DND-41 (cell line): ENCODE measurements at regions not wholly inside any gene's neighbourhood (a gene's known extent, or its start where the extent isn't known, plus 50 kb on each side); places are given as distances from the start of the nearest gene placed in this dataset.

ENCODE experiments used
- ATAC-seq: fragments of 200-7000 bp; cut with Tn5 transposase; 3 replicates; pipeline ENCODE4 v1.9.1; 2021; ENCODE audit warnings: low read depth; ENCODE audit not compliant: insufficient read depth
- DNase-seq: peaks from one replicate; pipeline ENCODE4 v3.0.0-alpha.2; 2020
- H2AFZ ChIP-seq: 2 replicates; pipeline ENCODE4 v1.6.0; 2012; ENCODE audit warnings: low read depth, low read length
- H3K27ac ChIP-seq: 2 replicates; pipeline ENCODE4 v1.5.1; 2012; ENCODE audit warnings: low read length, inconsistent platforms
- H3K27me3 ChIP-seq: fragments of 200-600 bp; sonication (generic); 2 replicates; pipeline ENCODE4 v1.6.0; 2012; ENCODE audit warnings: low read length, mild to moderate bottlenecking, inconsistent platforms; ENCODE audit not compliant: insufficient read depth, poor library complexity
- H3K36me3 ChIP-seq: 2 replicates; pipeline ENCODE4 v1.5.1; 2012; ENCODE audit warnings: low read length, inconsistent platforms; ENCODE audit not compliant: insufficient read depth
- H3K4me1 ChIP-seq: 2 replicates; pipeline ENCODE4 v1.5.1; 2012; ENCODE audit warnings: mild to moderate bottlenecking, low read length; ENCODE audit not compliant: insufficient read depth
- H3K4me2 ChIP-seq: 2 replicates; pipeline ENCODE4 v1.6.0; 2012; ENCODE audit warnings: mild to moderate bottlenecking, moderate library complexity, low read length, inconsistent platforms; ENCODE audit not compliant: insufficient read depth
- H3K4me3 ChIP-seq, 2 experiments: fragments of 200-600 bp in 1 of 2; shearing (Covaris generic) in 1 of 2; 2 replicates each; pipeline ENCODE4 v1.5.1; 2012 to 2016; ENCODE audit warnings: inconsistent platforms in 2 of 2, low read length in 2 of 2, mild to moderate bottlenecking in 2 of 2, low read depth in 1 of 2, moderate library complexity in 1 of 2
- H3K79me2 ChIP-seq: 2 replicates; pipeline ENCODE4 v1.6.0; 2012; ENCODE audit warnings: low read length, inconsistent platforms; ENCODE audit not compliant: insufficient read depth
- H3K9ac ChIP-seq: 2 replicates; pipeline ENCODE4 v1.6.0; 2012; ENCODE audit warnings: low read depth, mild to moderate bottlenecking, inconsistent platforms, low read length, moderate library complexity
- H3K9me3 ChIP-seq: 2 replicates; pipeline ENCODE4 v1.5.1; 2012; ENCODE audit warnings: low read length, moderate library complexity, mild to moderate bottlenecking, inconsistent platforms; ENCODE audit not compliant: insufficient read depth, severe bottlenecking
- H4K20me1 ChIP-seq: 2 replicates; pipeline ENCODE4 v1.6.0; 2012; ENCODE audit warnings: low read length; ENCODE audit not compliant: insufficient read depth
- EZH2 ChIP-seq: IDR thresholded peaks from 3 replicates; pipeline ENCODE4 v1.6.1; 2012; ENCODE audit warnings: borderline replicate concordance, low read depth, mild to moderate bottlenecking, moderate library complexity, low read length, inconsistent platforms; ENCODE audit not compliant: severe bottlenecking
- TF ChIP-seq, protein P1 (sequence below): IDR thresholded peaks from 2 replicates; pipeline ENCODE4 v1.5.1; 2012; ENCODE audit warnings: borderline replicate concordance, low read length, moderate library complexity, mild to moderate bottlenecking; ENCODE audit not compliant: poor library complexity, severe bottlenecking; ENCODE audit errors: extremely low read depth

GRCh38 chr5:164818445-164818844 lies 1313.0 kb downstream of the MAT2B start:
- Histone ChIP-seq H3K79me2 (no peaks in the 10 kb centered on the region), H3K9ac (no peak overlapping the region), H3K4me1 (no peaks in the 10 kb centered on the region), H3K27me3 (no peaks in the 10 kb centered on the region), H3K4me2 (no peak overlapping the region), H3K36me3 (no peaks in the 10 kb centered on the region), H3K9me3 (no peaks in the 10 kb centered on the region), H3K27ac (no peak overlapping the region), H4K20me1 (no peaks in the 10 kb centered on the region), H3K4me3 (no peak overlapping the region), H2AFZ (no peak overlapping the region)
- no peak for ATAC-seq
- DNase-seq = no peak
- TF ChIP-seq, protein P1, sequence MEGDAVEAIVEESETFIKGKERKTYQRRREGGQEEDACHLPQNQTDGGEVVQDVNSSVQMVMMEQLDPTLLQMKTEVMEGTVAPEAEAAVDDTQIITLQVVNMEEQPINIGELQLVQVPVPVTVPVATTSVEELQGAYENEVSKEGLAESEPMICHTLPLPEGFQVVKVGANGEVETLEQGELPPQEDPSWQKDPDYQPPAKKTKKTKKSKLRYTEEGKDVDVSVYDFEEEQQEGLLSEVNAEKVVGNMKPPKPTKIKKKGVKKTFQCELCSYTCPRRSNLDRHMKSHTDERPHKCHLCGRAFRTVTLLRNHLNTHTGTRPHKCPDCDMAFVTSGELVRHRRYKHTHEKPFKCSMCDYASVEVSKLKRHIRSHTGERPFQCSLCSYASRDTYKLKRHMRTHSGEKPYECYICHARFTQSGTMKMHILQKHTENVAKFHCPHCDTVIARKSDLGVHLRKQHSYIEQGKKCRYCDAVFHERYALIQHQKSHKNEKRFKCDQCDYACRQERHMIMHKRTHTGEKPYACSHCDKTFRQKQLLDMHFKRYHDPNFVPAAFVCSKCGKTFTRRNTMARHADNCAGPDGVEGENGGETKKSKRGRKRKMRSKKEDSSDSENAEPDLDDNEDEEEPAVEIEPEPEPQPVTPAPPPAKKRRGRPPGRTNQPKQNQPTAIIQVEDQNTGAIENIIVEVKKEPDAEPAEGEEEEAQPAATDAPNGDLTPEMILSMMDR = no peak
- TF ChIP-seq EZH2 = no peak

- H3K27me3 ChIP-seq = no peaks in the 10 kb centered on the region
- no peak overlapping the region for H3K9ac ChIP-seq
- no peaks in the 10 kb centered on the region for H3K9me3 ChIP-seq
- H3K4me1 ChIP-seq = no peaks in the 10 kb centered on the region
- H2AFZ ChIP-seq = no peak overlapping the region
- no peak overlapping the region for H3K27ac ChIP-seq
- DNase-seq = no peak
- H3K79me2 ChIP-seq = no peaks in the 10 kb centered on the region
- ATAC-seq = no peak
- H4K20me1 ChIP-seq = no peaks in the 10 kb centered on the region
- no peak overlapping the region for H3K4me3 ChIP-seq
- no peak overlapping the region for H3K4me2 ChIP-seq
- TF ChIP-seq, protein P1 = no peak
- no peak for TF ChIP-seq EZH2
- no peaks in the 10 kb centered on the region for H3K36me3 ChIP-seq
These were observed 1319.3 kb downstream of the MAT2B start for GRCh38 chr5:164824671-164825070.

GRCh38 chr5:164832516-164832915 lies 1327.1 kb downstream of the MAT2B start:
- Histone ChIP-seq H3K27me3 (no peaks in the 10 kb centered on the region), H3K4me2 (no peak overlapping the region), H3K9ac (no peak overlapping the region), H3K79me2 (no peaks in the 10 kb centered on the region), H3K4me1 (no peaks in the 10 kb centered on the region), H3K27ac (no peak overlapping the region), H3K36me3 (no peaks in the 10 kb centered on the region), H3K9me3 (no peaks in the 10 kb centered on the region), H3K4me3 (no peak overlapping the region), H2AFZ (no peak overlapping the region), H4K20me1 (no peaks in the 10 kb centered on the region)
- no peak for DNase-seq
- no peak for TF ChIP-seq EZH2
- TF ChIP-seq, protein P1 = no peak
- no peak for ATAC-seq

GRCh38 chr5:164844348-164844747 lies 1338.9 kb downstream of the MAT2B start:
- no peak for ATAC-seq
- no peak overlapping the region for H3K27ac ChIP-seq

More at GRCh38 chr5:164844348-164844747, 1338.9 kb downstream of the MAT2B start:
- no peak overlapping the region for H2AFZ ChIP-seq
- TF ChIP-seq, protein P1 = no peak
- no peak for TF ChIP-seq EZH2
- no peaks in the 10 kb centered on the region for H4K20me1 ChIP-seq
- H3K4me2 ChIP-seq = no peak overlapping the region
- no peaks in the 10 kb centered on the region for H3K9me3 ChIP-seq
- no peaks in the 10 kb centered on the region for H3K27me3 ChIP-seq
- no peaks in the 10 kb centered on the region for H3K4me1 ChIP-seq
- H3K36me3 ChIP-seq = no peaks in the 10 kb centered on the region
- no peak overlapping the region for H3K9ac ChIP-seq
- no peak overlapping the region for H3K4me3 ChIP-seq
- H3K79me2 ChIP-seq = no peaks in the 10 kb centered on the region
- no peak for DNase-seq
